Activated CD8-positive, alpha-beta T cell treated with anti-CD3 and anti-CD28 coated beads for 36 hours (primary cell): ENCODE measurements at regions not wholly inside any gene's neighbourhood (a gene's known extent, or its start where the extent isn't known, plus 50 kb on each side); places are given as distances from the start of the nearest gene placed in this dataset.

Experiments used
- ATAC-seq: fragments of 200-7000 bp; cut with Tn5 transposase; one replicate; pipeline ENCODE4 v1.10.0; 2021; ENCODE audit warnings: mild to moderate bottlenecking, moderate library complexity
- CTCF ChIA-PET: fragments of 350-600 bp; sonication (Branson Sonifier 250); formaldehyde crosslinking; loops from one replicate; lab custom pipeline; 2021; ENCODE audit warnings: antibody characterized with exemption; lab: Charles Lee
- POLR2A ChIA-PET: fragments of 350-600 bp; sonication (Branson Sonifier 250); formaldehyde crosslinking; loops from one replicate; lab custom pipeline; 2021; ENCODE audit warnings: antibody characterized with exemption; lab: Charles Lee
- DNase-seq: peaks from one replicate; pipeline ENCODE4 v3.0.0-alpha.2; 2020
- H3K27ac Mint-ChIP-seq: one replicate; pipeline ENCODE4 v1.8.0; 2021; ENCODE audit warnings: mild to moderate bottlenecking, mixed read lengths
- H3K27me3 Mint-ChIP-seq: one replicate; pipeline ENCODE4 v1.8.0; 2021; ENCODE audit warnings: mixed read lengths
- H3K36me3 Mint-ChIP-seq: one replicate; pipeline ENCODE4 v1.8.0; 2021; ENCODE audit warnings: low read depth, mixed read lengths
- H3K4me1 Mint-ChIP-seq: one replicate; pipeline ENCODE4 v1.8.0; 2021; ENCODE audit warnings: low read depth, mixed read lengths
- H3K4me3 Mint-ChIP-seq: one replicate; pipeline ENCODE4 v1.8.0; 2021; ENCODE audit warnings: mild to moderate bottlenecking, moderate library complexity, mixed read lengths
- H3K9me3 Mint-ChIP-seq: one replicate; pipeline ENCODE4 v1.8.0; 2021; ENCODE audit warnings: mixed read lengths
- CTCF ChIP-seq: fragments of 200-600 bp; IDR thresholded peaks from one replicate; pipeline ENCODE4 v1.8.0; 2022; ENCODE audit warnings: antibody characterized with exemption, mild to moderate bottlenecking
- intact Hi-C: fragments of 100-400 bp; cut with micrococcal nuclease; formaldehyde crosslinking; loops from one replicate; pipeline ENCODE4 v1.10.0; 2022

GRCh38 chr4:123520325-123520724 is 123.7 kb downstream of the SPRY1 start:
- no peaks in the 10 kb centered on the region for H3K9me3 Mint-ChIP-seq
- no peaks in the 10 kb centered on the region for H3K27me3 Mint-ChIP-seq
- ChIA-PET POLR2A (no interaction called here), CTCF (no interaction called here)
- ATAC-seq, result no peak
- H3K27ac Mint-ChIP-seq, result no peak overlapping the region
- intact Hi-C loops, result no loop called here
- no peak overlapping the region for H3K4me3 Mint-ChIP-seq
- no peak for DNase-seq
- no peak for TF ChIP-seq CTCF
- H3K4me1 Mint-ChIP-seq, result no peaks in the 10 kb centered on the region
- H3K36me3 Mint-ChIP-seq, result no peaks in the 10 kb centered on the region

- Mint-ChIP-seq H3K4me3 (no peak overlapping the region), H3K27ac (no peak overlapping the region), H3K36me3 (no peaks in the 10 kb centered on the region), H3K27me3 (no peaks in the 10 kb centered on the region), H3K4me1 (peaks cover 12% of the 10 kb centered on the region), H3K9me3 (no peaks in the 10 kb centered on the region)
- CTCF ChIA-PET, result interaction anchor here (0.9 to 1.0 kb wide), 2 partner anchors 10 to 31 kb away, joined by 3 read pairs; no protein-coding TSS in a partner anchor
- ATAC-seq (no peak), DNase-seq (no peak)
- TF ChIP-seq CTCF, result no peak
- intact Hi-C loops, result no loop called here
- POLR2A ChIA-PET, result interaction anchor here (1.1 kb wide), 1 partner anchor 14 kb away, joined by 3 read pairs; no protein-coding TSS in a partner anchor
These were observed 125.5 kb downstream of the SPRY1 start for GRCh38 chr4:123522081-123522480.

GRCh38 chr4:123522646-123523045 is 126.1 kb downstream of the SPRY1 start:
- Mint-ChIP-seq H3K9me3 (no peaks in the 10 kb centered on the region), H3K4me1 (peaks cover 15% of the 10 kb centered on the region), H3K4me3 (no peak overlapping the region), H3K27ac (no peak overlapping the region), H3K36me3 (no peaks in the 10 kb centered on the region), H3K27me3 (no peaks in the 10 kb centered on the region)
- no peak for TF ChIP-seq CTCF
- no peak for DNase-seq
- intact Hi-C loops, result no loop called here
- ATAC-seq, result no peak
- CTCF ChIA-PET, result interaction anchor here (0.9 kb wide), 1 partner anchor 31 kb away, joined by 3 read pairs; no protein-coding TSS in a partner anchor
- POLR2A ChIA-PET, result no interaction called here

GRCh38 chr4:123524958-123525628 is 128.5 kb downstream of the SPRY1 start:
- ATAC-seq (no peak), DNase-seq (no peak)
- Mint-ChIP-seq H3K36me3 (no peaks in the 10 kb centered on the region), H3K27ac (no peak overlapping the region), H3K4me3 (no peak overlapping the region), H3K9me3 (no peaks in the 10 kb centered on the region), H3K4me1 (peaks cover 24% of the 10 kb centered on the region), H3K27me3 (no peaks in the 10 kb centered on the region)
- ChIA-PET CTCF (interaction anchor here (0.7 to 1.6 kb wide), 5 partner anchors 9 to 129 kb away, joined by 3 to 4 read pairs (median 3); no protein-coding TSS in a partner anchor), POLR2A (no interaction called here)
- intact Hi-C loops, result no loop called here
- TF ChIP-seq CTCF, result no peak

- Mint-ChIP-seq H3K27me3 (no peaks in the 10 kb centered on the region), H3K27ac (peak overlapping the region; percentile 13), H3K9me3 (no peaks in the 10 kb centered on the region), H3K4me1 (peaks cover 30% of the 10 kb centered on the region), H3K36me3 (no peaks in the 10 kb centered on the region), H3K4me3 (no peak overlapping the region)
- CTCF ChIA-PET, result interaction anchor here (1.5 kb wide), 1 partner anchor 9 kb away, joined by 3 read pairs; no protein-coding TSS in a partner anchor
- intact Hi-C loops, result no loop called here
- ATAC-seq (peak; percentile 86), DNase-seq (peak; percentile 72)
- POLR2A ChIA-PET, result interaction anchor here (0.7 kb wide), 1 partner anchor 130 kb away, joined by 3 read pairs; the partner anchor contains the start of gene SPRY1
- TF ChIP-seq CTCF, result no peak
These were observed 129.9 kb downstream of the SPRY1 start for GRCh38 chr4:123526511-123526910.
